H1 (cell line): ENCODE measurements at regions not wholly inside any gene's neighbourhood (a gene's known extent, or its start where the extent isn't known, plus 50 kb on each side); places are given as distances from the start of the nearest gene placed in this dataset.

ENCODE experiments used
- CBX5 ChIP-seq: fragments of 300-800, 300-1000 bp; sonication (generic); IDR thresholded peaks from 2 replicates; pipeline ENCODE4 v1.7.1; 2016; ENCODE audit warnings: antibody characterized with exemption, low read length, low read depth
- E2F6 ChIP-seq: IDR thresholded peaks from 2 replicates; pipeline ENCODE4 v1.6.1; 2012; ENCODE audit warnings: inconsistent platforms

GRCh38 chrX:16454926-16455325 lies 195.0 kb upstream of the S100G start (continued):
- TF ChIP-seq CBX5 (no peak), E2F6 (no peak)
- TF ChIP-seq, all 59 proteins: peak for 0
